ENCODE measurements at regions not wholly inside any gene's neighbourhood (a gene's known extent, or its start where the extent isn't known, plus 50 kb on each side); places are given as distances from the start of the nearest gene placed in this dataset.

DNA sequence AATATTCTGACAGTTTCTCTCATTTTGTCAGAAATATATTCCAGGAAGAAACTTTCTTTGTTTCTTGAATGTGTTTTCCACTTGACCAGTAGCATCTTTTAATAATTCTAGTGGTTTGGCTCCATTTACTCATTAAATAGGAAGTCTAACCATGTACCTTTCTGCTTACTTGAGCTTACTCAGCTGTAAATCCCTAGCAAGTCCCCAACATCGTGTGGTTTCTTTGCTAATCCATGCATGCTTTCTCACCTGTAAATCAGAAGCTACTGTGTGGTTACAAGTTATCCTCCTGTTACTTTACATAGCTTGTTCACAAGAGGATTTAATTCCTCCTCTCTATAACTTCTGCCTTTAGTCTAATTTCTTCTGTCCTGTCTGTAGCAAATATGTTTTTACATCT lies 227.7 kb downstream of the FSCB start (continued):
- TF ChIP-seq, protein P1, sequence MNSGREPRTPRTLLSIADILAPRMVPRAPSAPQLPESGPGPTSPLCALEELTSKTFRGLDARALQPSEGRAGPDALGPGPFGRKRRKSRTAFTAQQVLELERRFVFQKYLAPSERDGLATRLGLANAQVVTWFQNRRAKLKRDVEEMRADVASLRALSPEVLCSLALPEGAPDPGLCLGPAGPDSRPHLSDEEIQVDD (CRISPR knock-in tag; IDR thresholded peaks at IDR 0.05; ENCODE audit: borderline replicate concordance): no peak
- TF ChIP-seq GATAD2A (CRISPR knock-in tag; IDR thresholded peaks at IDR 0.05): no peak
- no peak for TF ChIP-seq NCOA5 (CRISPR knock-in tag; IDR thresholded peaks at IDR 0.05)
- TF ChIP-seq ZNF12 (CRISPR knock-in tag; IDR thresholded peaks at IDR 0.05): no peak
- no peak for TF ChIP-seq EED (CRISPR knock-in tag; IDR thresholded peaks at IDR 0.05)
- no peak for TF ChIP-seq SMARCE1 (IDR thresholded peaks at IDR 0.05; ENCODE audit: borderline replicate concordance)

GRCh38 chr14:44271637-44272036 lies 235.4 kb downstream of the FSCB start:
- Histone ChIP-seq H3K9me3 (ENCODE audit: low read length) (no peaks in the 10 kb centered on the region), H3K4me2 (ENCODE audit: low read depth, low read length) (no peak overlapping the region), H3K9ac (ENCODE audit: insufficient read depth, low read depth, low read length) (no peak overlapping the region), H3K27ac (ENCODE audit: extremely low read length, insufficient read depth, low read length) (no peak overlapping the region), H3K27me3 (ENCODE audit: control insufficient read depth in 1 of 2, insufficient read depth in 2 of 2, low read length in 2 of 2) (no peaks in the 10 kb centered on the region; a peak in 1 of 5 replicates), H3K79me2 (ENCODE audit: insufficient read depth, low read length) (no peaks in the 10 kb centered on the region), H3K36me3 (replicated peaks in 1 of 2; ENCODE audit: control insufficient read depth in 1 of 2, insufficient read depth in 2 of 2, low read length in 2 of 2) (no peaks in the 10 kb centered on the region), H4K20me1 (ENCODE audit: insufficient read depth, low read length) (no peaks in the 10 kb centered on the region), H3K4me3 (replicated peaks in 1 of 3; ENCODE audit: insufficient read depth in 1 of 3, low read depth in 2 of 3, low read length in 3 of 3) (no peak overlapping the region), H3K4me1 (ENCODE audit: insufficient read depth, low read length) (no peaks in the 10 kb centered on the region), H2AFZ (ENCODE audit: low read length) (no peak overlapping the region)
- DNase-seq (ENCODE audit: low spot score): no peak
- TF ChIP-seq, protein P2, sequence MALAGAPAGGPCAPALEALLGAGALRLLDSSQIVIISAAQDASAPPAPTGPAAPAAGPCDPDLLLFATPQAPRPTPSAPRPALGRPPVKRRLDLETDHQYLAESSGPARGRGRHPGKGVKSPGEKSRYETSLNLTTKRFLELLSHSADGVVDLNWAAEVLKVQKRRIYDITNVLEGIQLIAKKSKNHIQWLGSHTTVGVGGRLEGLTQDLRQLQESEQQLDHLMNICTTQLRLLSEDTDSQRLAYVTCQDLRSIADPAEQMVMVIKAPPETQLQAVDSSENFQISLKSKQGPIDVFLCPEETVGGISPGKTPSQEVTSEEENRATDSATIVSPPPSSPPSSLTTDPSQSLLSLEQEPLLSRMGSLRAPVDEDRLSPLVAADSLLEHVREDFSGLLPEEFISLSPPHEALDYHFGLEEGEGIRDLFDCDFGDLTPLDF (CRISPR knock-in tag; IDR thresholded peaks at IDR 0.05): no peak
- TF ChIP-seq XRCC5 (optimal IDR thresholded peaks at IDR 0.05; ENCODE audit: low read length) (no peak), U2AF2 (IDR thresholded peaks at IDR 0.05; ENCODE audit: low read depth, low read length) (no peak), MEIS1 (CRISPR knock-in tag; IDR thresholded peaks at IDR 0.05; ENCODE audit: borderline replicate concordance) (no peak)
- FAIRE-seq: no peak
- WGBS (ENCODE audit: low lambda C conversion rate): 0% methylated on average over 2 of the region's 2 CpGs
- ATAC-seq: no peak
- in situ Hi-C loops (cut with HindIII; ENCODE audit: extremely low pct_ligation_motif_present, low pct_unique_long_range_greater_than_20kb): no loop called here
- CTCF ChIA-PET (ENCODE audit: low intra/inter-chr PET ratio, low total read pairs): no interaction called here
- POLR2A ChIA-PET: no interaction called here
- intact Hi-C loops (cut with micrococcal nuclease; ENCODE audit: unreplicated experiment): no loop called here
- no TSS peak for BruUV-seq (replicated peaks)
